SU-DHL-6 (cell line): ENCODE measurements at regions not wholly inside any gene's neighbourhood (a gene's known extent, or its start where the extent isn't known, plus 50 kb on each side); places are given as distances from the start of the nearest gene placed in this dataset.
"Not testable (repeated sequence)": the region's sequence is repeated elsewhere in the genome, so short reads cannot be mapped to it uniquely, and the experiment has no call there.

Source experiments
- H2AFZ ChIP-seq: fragments of 200-600 bp; sonication (generic); 2 replicates; pipeline ENCODE4 v1.6.1; 2014; ENCODE audit warnings: low read depth, mild to moderate bottlenecking, moderate library complexity, mixed read lengths, antibody characterized with exemption, low read length; ENCODE audit not compliant: severe bottlenecking
- H3F3A ChIP-seq: fragments of 200-600 bp; shearing (Covaris generic); 2 replicates; pipeline ENCODE4 v1.6.0; 2016; ENCODE audit warnings: antibody characterized with exemption, mild to moderate bottlenecking; ENCODE audit not compliant: insufficient read depth
- H3K27ac ChIP-seq: fragments of 200-600 bp; sonication (generic); 2 replicates; pipeline ENCODE4 v1.5.1; 2016; ENCODE audit warnings: low read depth, mild to moderate bottlenecking, low read length, moderate library complexity, mixed read lengths
- H3K27me3 ChIP-seq: fragments of 200-600 bp; sonication (generic), shearing (Covaris generic); 2 replicates; pipeline ENCODE4 v1.6.0; 2014; ENCODE audit warnings: mild to moderate bottlenecking, low read length
- H3K36me3 ChIP-seq: fragments of 200-600 bp; sonication (generic); 2 replicates; pipeline ENCODE4 v1.6.1; 2014; ENCODE audit warnings: mild to moderate bottlenecking, low read length, mixed read lengths
- H3K4me2 ChIP-seq: fragments of 300-600, 200-600 bp; shearing (Covaris generic), sonication (generic); 2 replicates; pipeline ENCODE4 v1.6.0; 2014; ENCODE audit warnings: low read length, low read depth, mild to moderate bottlenecking; ENCODE audit not compliant: poor library complexity, severe bottlenecking
- H3K4me3 ChIP-seq: fragments of 200-600 bp; sonication (generic); 2 replicates; pipeline ENCODE4 v1.5.1; 2014; ENCODE audit warnings: antibody characterized with exemption, low read length, mild to moderate bottlenecking, mixed read lengths; ENCODE audit not compliant: insufficient read depth, poor library complexity, severe bottlenecking
- H3K79me2 ChIP-seq: fragments of 200-600 bp; sonication (generic); 2 replicates; pipeline ENCODE4 v1.6.1; 2014; ENCODE audit warnings: mild to moderate bottlenecking, low read length, moderate library complexity; ENCODE audit not compliant: insufficient read depth
- H3K9ac ChIP-seq: fragments of 200-600 bp; sonication (generic); 2 replicates; pipeline ENCODE4 v1.7.0; 2014; ENCODE audit warnings: mild to moderate bottlenecking, low read length
- H3K9me2 ChIP-seq: fragments of 200-600 bp; sonication (generic); replicated peaks from 2 replicates; pipeline ENCODE4 v1.6.1; 2014; ENCODE audit warnings: low read length; ENCODE audit not compliant: insufficient read depth
- H3K9me3 ChIP-seq: fragments of 200-600 bp; sonication (generic); 2 replicates; pipeline ENCODE4 v1.6.1; 2014; ENCODE audit warnings: low read length, mixed read lengths; ENCODE audit not compliant: insufficient read depth
- H4K20me1 ChIP-seq: fragments of 200-600 bp; sonication (generic); 2 replicates; pipeline ENCODE4 v1.6.1; 2014; ENCODE audit warnings: low read depth, mild to moderate bottlenecking, antibody characterized with exemption, low read length, moderate library complexity, mixed read lengths
- EZH2phosphoT487 ChIP-seq: fragments of 200-600 bp; sonication (generic), shearing (Covaris generic); conservative IDR thresholded peaks from 2 replicates; pipeline ENCODE4 v1.6.1; 2018; ENCODE audit warnings: mild to moderate bottlenecking, antibody characterized with exemption, low read length, moderate library complexity, mixed read lengths
- TF ChIP-seq, protein P1 (sequence below): fragments of 200-600 bp; sonication (generic); IDR thresholded peaks from one replicate; pipeline ENCODE4 v1.5.1; 2017; ENCODE audit warnings: antibody characterized with exemption, mild to moderate bottlenecking, low read length, moderate library complexity; ENCODE audit not compliant: insufficient read depth, poor library complexity, severe bottlenecking

DNA sequence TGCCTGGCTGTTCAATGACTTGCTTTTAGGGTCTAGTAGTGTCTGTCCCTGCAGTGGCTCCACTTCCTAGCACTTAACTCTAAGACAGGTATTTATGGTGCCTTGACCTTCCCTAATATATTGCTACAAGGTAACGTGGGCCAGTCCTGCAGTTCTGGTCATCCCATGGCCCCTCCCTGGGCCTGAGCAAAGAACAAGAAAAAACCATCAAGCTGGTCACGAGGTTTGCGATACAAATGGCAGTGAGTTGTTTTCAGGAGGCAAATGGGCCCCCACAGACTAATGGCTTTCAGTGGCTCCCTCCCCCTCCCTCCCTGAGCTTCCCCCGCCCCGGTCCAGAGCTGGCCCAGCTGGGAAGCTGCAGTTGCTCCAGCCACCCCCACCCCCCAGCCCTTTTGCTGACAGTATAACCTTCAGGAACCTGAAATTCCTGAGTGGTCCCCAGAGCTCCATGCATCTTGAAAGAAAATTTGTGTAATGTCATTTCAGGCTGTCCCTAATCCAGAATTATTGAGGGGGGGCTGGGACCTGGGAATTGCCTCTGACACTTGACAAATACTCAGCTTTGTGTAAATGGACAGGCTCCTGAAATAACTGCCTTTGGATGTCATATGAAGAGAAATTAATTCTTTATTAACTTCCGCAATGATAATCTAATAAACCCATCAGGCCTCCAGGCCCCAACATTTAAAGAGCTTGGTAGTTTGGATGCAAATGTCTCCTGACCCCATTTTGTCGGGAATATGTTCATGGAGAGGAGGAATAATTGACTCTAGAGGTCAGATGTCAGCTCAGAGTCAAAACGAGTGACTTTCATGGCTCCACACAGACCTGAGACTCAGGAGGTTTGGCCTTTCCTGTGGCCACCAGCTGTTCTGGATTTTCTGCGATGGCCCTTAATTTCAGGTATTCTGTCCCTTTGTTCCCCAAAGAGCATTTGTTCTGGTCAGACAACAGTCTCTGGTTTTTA lies 153.2 kb upstream of the TOP1 start:
- H3K9me2 ChIP-seq: no peaks in the 10 kb centered on the region
- no peaks in the 10 kb centered on the region for H3K36me3 ChIP-seq
- H3K27ac ChIP-seq: no peak overlapping the region
- H3F3A ChIP-seq: no peaks in the 10 kb centered on the region
- no peak overlapping the region for H2AFZ ChIP-seq
- H3K9ac ChIP-seq: no peak overlapping the region
- TF ChIP-seq, protein P1, sequence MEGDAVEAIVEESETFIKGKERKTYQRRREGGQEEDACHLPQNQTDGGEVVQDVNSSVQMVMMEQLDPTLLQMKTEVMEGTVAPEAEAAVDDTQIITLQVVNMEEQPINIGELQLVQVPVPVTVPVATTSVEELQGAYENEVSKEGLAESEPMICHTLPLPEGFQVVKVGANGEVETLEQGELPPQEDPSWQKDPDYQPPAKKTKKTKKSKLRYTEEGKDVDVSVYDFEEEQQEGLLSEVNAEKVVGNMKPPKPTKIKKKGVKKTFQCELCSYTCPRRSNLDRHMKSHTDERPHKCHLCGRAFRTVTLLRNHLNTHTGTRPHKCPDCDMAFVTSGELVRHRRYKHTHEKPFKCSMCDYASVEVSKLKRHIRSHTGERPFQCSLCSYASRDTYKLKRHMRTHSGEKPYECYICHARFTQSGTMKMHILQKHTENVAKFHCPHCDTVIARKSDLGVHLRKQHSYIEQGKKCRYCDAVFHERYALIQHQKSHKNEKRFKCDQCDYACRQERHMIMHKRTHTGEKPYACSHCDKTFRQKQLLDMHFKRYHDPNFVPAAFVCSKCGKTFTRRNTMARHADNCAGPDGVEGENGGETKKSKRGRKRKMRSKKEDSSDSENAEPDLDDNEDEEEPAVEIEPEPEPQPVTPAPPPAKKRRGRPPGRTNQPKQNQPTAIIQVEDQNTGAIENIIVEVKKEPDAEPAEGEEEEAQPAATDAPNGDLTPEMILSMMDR: no peak
- TF ChIP-seq EZH2phosphoT487: no peak
- H3K4me2 ChIP-seq: no peak overlapping the region
- H3K79me2 ChIP-seq: no peaks in the 10 kb centered on the region
- H3K4me3 ChIP-seq: no peak overlapping the region
- no peaks in the 10 kb centered on the region for H3K9me3 ChIP-seq
- no peaks in the 10 kb centered on the region for H4K20me1 ChIP-seq
- H3K27me3 ChIP-seq: no peaks in the 10 kb centered on the region

DNA sequence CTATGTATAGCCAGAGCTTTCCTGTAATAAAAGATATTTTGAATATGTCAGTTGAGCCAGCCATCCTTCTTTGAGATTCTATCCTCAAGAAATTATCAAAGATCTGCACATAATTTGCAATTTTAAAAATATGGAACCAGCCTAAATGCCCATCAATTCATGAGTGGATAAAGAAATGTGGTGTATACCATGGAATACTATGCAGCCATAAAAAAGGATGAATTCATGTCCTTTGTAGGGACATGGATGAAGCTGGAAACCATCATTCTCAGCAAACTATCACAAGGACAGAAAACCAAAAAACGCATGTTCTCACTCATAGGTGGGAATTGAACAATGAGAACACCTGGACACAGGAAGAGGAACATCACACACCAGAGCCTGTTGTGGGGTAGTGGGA lies 150.5 kb upstream of the TOP1 start:
- not testable (repeated sequence) for H3K9me3 ChIP-seq, H4K20me1 ChIP-seq, H3K4me3 ChIP-seq, H3K27ac ChIP-seq, H2AFZ ChIP-seq, H3K79me2 ChIP-seq, H3K27me3 ChIP-seq, H3K36me3 ChIP-seq, H3K4me2 ChIP-seq, H3K9me2 ChIP-seq, H3F3A ChIP-seq, H3K9ac ChIP-seq

DNA sequence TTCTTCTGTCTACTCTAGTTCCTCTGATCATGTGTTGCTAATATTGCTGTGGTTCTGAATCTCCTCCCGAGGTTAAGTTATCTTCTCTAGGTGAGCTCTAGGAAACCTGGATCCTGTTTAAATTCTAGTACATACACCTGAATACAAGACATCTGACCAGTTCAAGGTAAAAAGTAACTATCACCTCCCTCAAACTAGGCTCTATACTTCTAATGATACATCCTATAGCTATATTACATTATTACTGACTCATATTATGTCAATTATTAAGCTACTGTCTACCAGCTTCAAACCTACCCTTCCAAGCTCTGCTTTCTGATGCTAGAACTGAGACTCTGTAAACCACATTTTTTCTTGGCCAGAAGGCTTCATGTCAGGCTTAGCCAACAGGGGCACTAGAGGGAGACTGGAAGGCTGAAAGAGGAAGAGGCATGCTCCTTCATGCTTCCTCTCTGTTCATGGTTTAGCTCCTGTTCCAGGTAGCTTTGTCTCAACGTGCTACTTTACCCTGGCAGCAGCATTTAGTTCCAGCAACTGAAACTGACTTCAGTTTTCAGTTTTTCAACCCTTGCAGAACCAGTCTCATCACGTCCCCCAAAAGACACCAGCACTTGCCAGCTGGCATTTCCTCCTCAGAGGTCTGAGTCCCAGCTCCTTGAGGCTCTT lies 148.4 kb upstream of the TOP1 start:
- no peaks in the 10 kb centered on the region for H3K36me3 ChIP-seq
- H3K9me2 ChIP-seq: no peaks in the 10 kb centered on the region
- no peak overlapping the region for H2AFZ ChIP-seq
- H3K4me2 ChIP-seq: no peak overlapping the region
- no peak overlapping the region for H3K4me3 ChIP-seq
- H3K27ac ChIP-seq: no peak overlapping the region
- TF ChIP-seq, protein P1: no peak
- no peak for TF ChIP-seq EZH2phosphoT487
- no peaks in the 10 kb centered on the region for H3F3A ChIP-seq
- H4K20me1 ChIP-seq: no peaks in the 10 kb centered on the region
- H3K79me2 ChIP-seq: no peaks in the 10 kb centered on the region
- H3K9me3 ChIP-seq: no peaks in the 10 kb centered on the region
- H3K27me3 ChIP-seq: no peaks in the 10 kb centered on the region
- H3K9ac ChIP-seq: no peak overlapping the region

DNA sequence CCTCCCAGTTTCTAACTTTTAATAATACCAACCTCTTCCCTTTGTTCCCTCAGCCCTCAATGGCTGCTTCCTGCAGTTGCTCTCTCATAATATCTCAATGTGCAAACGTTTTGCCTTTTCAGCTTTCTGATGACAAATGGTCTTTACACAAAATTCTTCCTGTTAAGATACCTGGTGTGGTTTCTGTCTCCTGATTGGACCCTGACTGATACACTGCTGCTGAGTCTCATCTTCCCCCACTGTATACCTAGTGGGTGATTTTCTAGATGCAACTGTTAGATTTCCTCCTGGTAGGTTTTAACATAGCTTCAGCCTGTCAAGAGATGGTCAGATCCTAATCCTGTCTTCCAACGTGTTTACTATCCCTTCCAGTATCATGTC lies 147.9 kb upstream of the TOP1 start:
- no peaks in the 10 kb centered on the region for H3K9me3 ChIP-seq
- no peak overlapping the region for H3K9ac ChIP-seq
- H3F3A ChIP-seq: no peaks in the 10 kb centered on the region
- H3K79me2 ChIP-seq: no peaks in the 10 kb centered on the region
- no peaks in the 10 kb centered on the region for H4K20me1 ChIP-seq
- no peak overlapping the region for H2AFZ ChIP-seq
- H3K36me3 ChIP-seq: no peaks in the 10 kb centered on the region
- no peak overlapping the region for H3K27ac ChIP-seq
- no peak overlapping the region for H3K4me3 ChIP-seq
- TF ChIP-seq, protein P1: no peak
- TF ChIP-seq EZH2phosphoT487: no peak
- no peaks in the 10 kb centered on the region for H3K27me3 ChIP-seq
- H3K4me2 ChIP-seq: no peak overlapping the region
- no peaks in the 10 kb centered on the region for H3K9me2 ChIP-seq
